NCI-H526 treated with DMSO at 0.1 percent for 48 hours (cell line): ENCODE measurements at regions not wholly inside any gene's neighbourhood (a gene's known extent, or its start where the extent isn't known, plus 50 kb on each side); places are given as distances from the start of the nearest gene placed in this dataset.
"Not testable (repeated sequence)": the region's sequence is repeated elsewhere in the genome, so short reads cannot be mapped to it uniquely, and the experiment has no call there.

ENCODE experiments used
- DNase-seq: peaks from one replicate; lab custom pipeline; 2025; lab: John Stamatoyannopoulos, UW

DNA sequence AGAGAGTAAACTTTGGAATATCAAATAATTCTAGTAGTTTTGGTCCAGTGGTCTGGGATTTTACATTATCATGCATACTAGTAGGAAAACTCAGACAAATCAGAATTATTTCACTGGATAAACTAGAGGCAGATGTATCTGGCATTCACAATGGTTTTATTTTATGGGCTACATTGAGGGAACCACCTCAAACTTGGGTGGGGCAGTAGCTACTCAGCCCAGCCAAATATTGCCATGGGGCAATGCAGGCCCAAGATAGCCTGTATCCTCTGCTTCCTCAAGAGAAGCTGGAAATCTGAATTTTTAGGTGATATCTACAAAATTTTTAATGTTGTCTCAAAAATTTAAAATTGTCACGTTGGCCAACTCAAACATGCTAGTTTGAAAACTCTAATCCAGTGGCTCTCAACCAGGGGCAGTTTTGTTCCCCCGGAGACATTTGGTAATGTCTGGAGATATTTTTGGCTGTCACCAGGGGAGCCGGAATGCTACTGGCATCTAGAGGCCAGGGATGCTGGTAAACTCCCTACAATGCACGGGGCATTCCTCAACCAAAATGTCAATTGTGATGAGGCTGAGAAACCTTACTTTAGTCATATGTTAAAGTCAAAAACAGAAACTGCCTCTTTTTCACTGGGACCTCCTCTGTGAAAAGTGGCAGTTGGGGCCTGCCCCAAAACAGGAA is 172.8 kb upstream of the SPRED2 start:
- DNase-seq: no peak

DNA sequence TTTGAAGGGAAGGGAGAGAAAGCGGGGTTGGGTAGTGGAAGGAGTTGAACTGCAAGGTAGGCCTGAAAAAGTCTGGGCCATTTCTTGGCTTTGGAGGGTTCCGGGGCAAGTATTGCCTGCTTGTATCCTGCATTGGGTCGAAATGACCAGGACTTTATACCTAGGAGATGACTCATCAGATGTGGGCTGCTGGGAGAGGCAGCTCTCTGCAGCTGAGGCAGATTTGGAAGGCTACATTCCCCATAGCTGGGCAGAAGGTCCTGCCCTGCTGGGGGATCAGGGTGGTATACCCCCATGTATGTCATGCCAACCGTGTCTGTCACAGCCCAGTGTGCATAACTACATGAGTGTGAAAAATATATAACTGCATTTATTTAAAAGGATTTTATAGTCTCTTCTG is 171.8 kb upstream of the SPRED2 start:
- no peak for DNase-seq

DNA sequence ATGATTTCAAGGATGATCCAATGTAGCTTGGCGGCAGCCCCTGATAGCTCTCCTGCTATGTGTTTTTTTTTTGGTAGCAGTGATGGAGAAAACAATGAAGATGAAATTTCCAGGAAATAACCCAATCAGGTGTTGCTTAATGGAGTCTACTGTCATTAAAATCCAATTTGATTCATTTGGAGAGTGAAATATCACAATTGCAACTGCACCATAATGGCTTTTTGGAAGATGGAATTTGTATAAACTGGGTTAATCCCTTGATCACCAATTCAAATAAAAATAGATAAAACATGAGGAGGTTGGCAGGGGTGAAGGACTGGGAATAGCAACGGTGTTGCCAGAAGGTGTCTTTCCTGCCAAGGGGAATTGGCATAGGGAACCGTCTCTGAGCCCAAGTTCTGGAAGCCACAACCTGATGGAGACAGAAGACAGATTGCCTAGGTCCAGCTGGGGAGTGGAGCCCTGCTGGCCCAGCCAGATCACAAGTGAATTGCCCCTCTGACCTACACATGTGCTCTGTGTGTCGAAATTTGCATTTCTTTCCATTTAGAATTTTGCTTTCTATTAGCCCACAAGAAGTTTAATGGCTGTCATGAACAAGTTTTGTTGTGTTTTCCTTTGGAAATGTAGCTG is 170.3 kb upstream of the SPRED2 start:
- DNase-seq: no peak

DNA sequence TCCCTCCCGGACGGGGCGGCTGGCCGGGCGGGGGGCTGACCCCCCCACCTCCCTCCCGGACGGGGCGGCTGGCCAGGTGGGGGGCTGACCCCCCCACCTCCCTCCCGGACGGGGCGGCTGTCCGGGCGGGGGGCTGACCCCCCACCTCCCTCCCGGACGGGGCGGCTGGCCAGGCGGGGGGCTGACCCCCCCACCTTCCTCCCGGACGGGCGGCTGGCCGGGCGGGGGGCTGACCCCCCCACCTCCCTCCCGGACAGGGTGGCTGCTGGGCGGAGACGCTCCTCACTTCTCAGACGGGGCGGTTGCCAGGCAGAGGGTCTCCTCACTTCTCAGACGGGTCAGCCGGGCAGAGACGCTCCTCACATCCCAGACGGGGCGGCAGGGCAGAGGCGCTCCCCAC is 168.5 kb upstream of the SPRED2 start:
- DNase-seq: not testable (repeated sequence)

DNA sequence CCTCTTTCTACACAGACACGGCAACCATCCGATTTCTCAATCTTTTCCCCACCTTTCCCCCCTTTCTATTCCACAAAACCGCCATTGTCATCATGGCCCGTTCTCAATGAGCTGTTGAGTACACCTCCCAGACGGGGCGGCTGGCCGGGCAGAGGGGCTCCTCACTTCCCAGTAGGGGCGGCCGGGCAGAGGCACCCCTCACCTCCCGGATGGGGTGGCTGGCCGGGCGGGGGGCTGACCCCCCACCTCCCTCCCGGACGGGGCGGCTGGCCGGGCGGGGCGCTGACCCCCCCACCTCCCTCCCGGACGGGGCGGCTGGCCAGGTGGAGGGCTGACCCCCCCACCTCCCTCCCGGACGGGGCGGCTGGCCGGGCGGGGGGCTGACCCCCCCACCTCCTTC is 168.0 kb upstream of the SPRED2 start:
- not testable (repeated sequence) for DNase-seq

DNA sequence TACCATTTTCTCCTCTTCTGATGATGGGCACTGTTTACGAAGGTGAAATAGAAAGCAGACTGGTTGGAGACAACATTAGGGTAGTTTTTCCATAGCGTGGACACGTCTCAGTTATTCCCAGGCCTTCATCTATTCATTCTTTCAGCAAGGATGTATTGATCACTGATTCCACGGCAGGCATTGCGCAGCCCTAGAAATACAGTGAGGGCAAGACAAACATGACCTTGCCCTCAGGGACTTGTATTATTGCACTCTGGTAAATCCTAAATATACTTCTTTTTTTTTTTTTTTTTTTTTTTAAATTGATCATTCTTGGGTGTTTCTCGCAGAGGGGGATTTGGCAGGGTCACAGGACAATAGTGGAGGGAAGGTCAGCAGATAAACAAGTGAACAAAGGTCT is 167.3 kb upstream of the SPRED2 start:
- DNase-seq: no peak

DNA sequence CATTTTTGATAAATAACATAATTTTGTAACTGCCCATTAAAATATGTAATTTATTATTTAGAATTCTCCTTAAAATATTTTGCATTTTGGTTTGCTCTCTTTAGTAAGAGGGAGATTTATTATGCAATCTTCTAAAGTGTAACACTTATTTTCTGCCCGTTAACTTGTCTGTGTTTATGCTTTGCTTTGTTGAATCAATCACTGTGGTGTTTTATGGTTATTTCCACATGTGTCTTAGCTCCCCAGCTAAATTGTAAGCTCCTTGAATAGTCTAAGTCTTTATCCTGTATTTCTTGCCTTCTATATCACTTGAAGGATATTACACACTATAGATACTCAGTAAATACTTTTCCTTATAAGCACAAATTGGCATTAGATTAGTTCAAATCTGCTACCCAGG is 166.6 kb upstream of the SPRED2 start:
- no peak for DNase-seq

DNA sequence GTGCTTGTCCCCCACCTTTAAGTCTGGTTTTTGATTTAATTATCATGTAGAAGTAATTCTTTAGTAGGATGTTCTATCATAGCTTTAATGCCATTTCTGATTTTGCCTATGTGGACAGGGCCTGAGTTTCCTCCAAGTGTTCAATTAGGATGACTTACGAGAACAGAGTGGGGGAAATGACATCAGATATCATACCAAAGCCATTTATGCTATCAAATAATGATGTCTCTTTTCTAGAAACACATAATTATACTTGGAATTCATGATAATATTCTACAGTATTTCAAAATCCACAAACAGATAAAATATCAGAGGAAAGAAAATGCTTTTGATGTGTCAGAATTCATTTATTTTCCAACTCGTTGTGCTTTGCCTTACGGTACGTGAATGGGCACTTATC is 165.9 kb upstream of the SPRED2 start:
- no peak for DNase-seq

DNA sequence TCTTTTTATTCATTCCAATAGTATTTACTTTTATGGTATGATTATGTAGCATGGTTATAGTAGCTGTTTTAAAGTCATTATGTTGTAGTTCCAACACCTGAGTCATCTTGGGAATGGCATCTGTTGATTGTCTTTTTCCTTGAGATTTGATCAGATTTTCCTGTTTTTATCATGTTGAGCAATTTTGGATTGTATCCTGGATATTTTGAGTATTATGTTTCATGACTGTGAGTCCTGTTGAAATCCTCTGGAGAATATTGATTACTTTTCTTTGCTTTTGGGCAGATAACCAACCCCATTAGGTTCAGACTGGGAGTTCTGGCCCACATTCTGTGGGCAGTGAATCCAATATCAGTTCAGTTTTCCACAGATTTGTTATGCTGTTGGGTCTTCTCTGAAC is 163.2 kb upstream of the SPRED2 start:
- DNase-seq: no peak

DNA sequence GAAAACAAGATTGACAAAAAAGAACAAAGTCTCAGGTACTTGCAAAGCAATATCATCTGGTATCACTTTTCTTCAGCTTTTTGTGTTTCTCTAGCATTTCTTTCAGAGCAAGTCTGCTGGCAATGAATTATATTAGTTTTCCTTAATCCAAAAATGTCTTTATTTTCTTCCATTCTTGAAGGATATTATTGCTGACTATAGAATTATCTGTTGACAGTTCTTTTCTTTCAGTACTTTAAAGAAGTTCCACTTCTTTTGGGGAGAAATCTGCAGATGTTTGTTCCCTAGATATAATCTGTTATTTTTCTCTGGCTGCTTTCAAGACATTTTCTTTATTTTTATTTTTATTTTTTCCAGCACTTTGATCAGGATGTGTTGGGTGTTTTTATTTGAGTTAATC is 161.8 kb upstream of the SPRED2 start:
- DNase-seq: no peak

DNA sequence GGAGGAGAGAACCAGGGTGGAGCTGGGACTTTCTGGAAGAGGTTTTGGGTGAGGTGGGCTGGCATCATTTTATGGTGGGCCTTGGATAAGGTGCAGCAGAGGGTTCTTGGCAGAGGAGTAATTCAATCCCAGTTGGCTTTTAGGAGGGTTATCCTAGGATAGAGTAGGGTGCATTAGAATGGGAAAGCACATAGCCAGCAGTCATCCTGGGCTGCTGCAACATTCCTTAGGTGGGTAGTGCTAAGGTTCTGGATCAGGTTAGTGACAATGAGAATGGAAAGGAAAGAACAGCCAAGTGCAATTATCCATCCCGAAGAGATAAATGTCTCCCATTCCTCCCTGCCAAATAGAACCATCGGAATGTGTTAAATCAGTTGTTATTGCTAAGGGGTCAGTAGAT is 157.3 kb upstream of the SPRED2 start:
- no peak for DNase-seq

DNA sequence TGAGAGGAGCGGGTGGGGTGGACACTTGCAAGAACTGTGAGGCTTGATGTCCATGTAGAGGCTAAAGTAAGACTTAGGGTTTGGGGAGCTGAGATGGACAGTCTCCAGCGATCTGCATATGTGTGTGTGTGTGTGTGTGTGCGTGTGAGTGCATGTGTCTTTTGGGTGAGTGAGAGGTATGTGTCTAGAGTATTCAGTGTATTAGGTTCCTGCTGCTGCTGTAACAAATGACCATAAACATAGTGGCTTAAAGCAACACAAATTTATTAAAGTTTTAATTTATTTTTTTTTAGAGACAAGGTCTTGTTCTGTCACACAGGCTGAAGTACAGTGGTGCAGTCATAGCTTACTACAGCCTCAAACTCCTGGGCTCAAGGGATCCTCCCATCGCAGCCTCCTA is 155.4 kb upstream of the SPRED2 start:
- DNase-seq: no peak

DNA sequence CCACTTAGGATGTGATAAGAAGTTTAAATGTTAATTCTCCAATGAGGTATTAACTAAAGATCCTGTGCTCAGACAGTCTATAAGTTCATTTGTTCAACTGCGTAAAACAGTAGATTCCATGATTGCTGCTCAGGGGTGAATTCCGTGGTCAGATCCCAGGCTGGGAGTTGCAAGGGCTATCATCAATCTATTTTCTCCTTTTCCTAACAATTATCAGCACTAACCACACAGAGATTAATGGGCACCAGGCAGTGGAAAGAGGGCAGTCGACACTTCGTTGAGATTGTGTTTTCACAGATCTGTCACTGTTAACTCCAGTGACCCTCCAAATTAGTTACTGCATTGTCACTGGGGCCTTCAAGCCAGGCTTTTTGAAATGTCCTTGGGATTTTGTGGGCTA is 154.1 kb upstream of the SPRED2 start:
- no peak for DNase-seq

DNA sequence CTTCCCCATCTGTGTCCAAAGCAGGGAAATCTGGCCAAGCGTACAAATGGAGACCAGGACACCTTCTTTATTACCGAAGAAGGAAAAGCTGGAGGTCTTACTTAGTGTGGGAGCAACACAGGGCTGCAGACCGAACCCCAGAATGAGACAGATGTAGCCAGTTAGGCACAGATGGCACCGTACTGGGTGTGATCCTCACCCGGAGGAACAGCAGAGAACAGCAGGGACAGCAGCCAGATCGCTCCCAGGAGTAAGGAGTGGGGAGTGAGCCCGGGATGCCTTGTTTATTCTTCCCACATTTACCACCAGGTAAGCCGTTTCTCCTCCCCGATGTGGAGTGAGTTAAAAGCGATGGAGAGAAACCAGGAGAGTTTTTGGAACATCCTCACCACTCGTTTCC is 150.7 kb upstream of the SPRED2 start:
- no peak for DNase-seq

DNA sequence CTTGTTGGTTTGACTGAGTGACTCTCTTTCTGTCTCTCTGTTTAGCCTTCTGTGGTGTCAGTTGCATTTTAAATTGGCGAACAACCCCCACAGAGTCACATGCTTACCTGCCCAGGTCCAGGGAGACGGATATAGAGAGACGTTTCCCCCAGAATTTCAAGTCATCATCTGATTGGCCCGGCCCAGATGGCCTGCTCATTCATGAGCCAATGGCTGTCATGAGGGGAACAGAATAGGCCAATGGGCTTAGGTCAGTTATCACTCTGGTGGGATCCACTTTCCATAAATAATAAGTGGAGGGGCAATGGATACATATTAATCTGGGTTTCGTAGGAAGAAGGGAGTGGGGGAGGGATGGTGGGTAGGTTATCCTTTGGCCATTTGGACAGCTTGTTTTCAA is 150.0 kb upstream of the SPRED2 start:
- no peak for DNase-seq

DNA sequence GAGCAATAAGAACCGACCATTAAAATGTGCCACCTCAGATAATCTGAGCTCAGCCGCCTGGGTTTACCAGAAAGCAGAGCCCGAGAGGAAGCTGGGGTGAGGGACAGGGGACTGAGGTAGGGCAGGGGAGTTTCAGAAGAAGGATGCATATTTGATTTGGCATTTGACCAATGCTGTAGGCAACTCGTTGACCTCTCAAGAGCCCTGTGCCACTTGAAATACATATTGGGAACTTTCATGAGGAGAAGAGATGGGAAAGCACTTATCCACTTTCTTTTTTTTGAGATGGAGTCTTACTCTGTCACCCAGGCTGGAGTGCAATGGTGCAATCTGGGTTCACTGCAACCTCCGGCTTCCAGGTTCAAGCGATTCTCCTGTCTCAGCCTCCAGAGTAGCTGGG is 148.4 kb upstream of the SPRED2 start:
- no peak for DNase-seq

DNA sequence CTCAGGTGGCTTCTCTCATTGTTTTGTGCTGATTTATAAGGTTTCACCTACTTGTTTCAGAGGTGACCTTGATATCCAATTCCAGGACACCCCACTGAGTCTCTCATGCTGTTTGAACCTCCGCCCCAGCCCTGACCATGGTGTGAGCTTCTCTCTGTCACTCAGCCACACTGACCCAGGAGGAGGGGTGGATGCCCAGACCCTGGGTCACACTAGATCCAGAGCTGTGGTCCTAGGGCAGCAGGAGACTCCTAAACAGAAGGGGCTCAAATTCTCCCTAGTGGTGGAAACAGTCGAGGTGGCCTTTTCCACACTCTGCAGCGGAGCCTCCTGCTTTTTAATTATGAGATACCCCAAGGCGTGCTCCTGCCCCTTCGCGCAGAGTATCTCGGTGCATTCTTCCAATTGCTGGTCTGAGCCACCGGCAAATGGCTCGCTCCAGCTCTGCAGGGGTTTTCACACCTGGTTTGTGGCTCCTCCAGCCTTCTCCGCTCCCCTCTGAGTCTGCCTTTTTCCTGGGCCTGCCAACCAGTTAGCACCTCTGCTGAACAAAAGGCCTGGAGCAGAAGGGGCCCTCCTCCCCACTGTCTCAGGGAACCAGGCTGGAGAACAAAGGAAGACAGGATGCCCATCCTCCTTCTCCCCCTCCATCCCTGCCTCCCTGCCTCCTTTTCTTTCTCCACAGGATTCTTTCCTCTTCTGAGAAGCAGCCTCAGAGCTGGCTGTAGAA is 147.3 kb upstream of the SPRED2 start:
- no peak for DNase-seq

DNA sequence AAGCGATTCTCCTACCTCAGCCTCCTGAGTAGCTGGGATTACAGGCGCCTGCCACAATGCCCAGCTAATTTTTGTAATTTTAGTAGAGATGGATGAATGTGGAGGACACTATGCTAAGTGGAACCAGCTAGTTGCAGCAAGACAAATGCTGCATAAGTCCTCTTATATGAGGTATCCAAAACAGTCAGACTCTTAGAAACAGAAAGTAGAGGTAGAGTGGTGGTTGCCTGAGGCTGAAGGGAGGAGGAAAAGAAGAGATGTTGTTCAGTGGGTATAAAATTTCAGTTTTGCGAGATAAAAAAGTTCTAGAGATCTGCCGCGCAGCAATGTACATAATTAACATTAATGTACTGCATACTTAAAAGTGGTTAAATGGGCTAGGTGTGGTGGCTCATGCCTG is 145.3 kb upstream of the SPRED2 start:
- no peak for DNase-seq

DNA sequence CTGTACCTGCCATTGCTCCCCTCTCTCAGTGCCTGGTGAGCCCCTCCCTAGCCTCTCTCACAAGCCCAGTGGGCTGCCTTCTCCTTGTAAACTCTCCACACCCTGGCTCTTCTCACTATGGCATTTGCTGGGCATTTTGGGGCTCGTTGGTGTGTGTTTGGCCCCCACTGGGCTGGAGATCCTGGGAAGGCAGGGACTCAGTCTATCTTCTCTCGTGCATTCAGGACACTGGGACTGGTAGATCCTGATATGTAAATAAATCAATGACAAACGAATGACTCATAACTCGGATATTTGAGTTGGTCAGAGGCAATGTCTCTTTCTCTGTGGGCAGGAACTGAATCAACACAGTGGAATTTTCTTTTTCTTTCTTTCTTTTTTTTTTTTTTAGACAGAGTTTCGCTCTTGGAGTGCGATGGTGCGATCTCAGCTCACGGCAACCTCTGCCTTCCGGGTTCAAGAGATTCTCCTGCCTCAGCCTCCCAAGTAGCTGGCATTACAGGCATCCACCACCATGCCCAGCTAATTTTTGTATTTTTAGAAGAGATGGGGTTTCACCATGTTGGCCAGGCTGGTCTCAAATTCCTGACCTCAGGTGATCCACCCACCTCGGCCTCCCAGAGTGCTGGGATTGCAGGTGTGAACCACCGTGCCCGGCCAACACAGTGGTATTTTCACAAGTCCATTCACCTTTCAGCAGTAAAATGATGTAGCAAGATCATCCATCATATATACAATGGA is 144.6 kb upstream of the SPRED2 start:
- DNase-seq: no peak

DNA sequence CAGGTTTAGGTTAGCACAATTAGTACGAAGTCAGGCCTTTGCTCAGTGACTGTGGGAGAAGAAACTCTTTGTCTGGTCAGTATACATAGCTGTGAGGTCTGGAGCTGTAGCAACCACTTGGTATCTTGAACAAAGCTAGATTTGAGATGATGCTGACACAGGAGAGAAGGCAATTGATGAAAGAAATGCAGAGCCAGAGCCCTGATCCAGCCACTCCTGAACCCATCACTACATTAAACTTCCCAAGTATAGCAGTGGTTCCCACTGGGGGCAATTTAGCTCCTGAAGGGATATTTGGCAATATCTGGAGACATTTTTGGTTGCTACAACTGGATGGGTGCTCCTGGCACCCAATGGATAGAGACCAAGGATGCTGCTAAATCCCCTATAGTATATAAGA is 143.9 kb upstream of the SPRED2 start:
- no peak for DNase-seq

DNA sequence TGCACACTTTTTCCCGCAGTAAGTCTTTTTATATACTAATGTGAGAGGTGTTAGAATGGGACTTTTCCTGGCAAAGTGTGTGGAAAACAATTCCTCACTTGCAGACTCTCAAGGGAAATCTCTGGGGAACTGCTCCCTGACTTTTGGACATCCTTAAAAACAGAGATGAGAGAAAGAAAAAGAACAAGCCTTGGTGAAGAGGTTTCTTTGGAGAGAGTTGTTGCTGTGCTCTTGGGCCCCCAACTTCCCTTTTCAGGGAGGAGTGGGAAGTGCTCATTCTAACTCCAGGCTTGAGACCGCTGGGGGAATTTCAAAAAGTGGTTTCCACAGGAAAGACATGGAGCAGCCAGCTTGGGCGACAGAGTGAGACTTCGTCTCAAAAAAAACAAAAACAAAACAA is 142.6 kb upstream of the SPRED2 start:
- DNase-seq: no peak

DNA sequence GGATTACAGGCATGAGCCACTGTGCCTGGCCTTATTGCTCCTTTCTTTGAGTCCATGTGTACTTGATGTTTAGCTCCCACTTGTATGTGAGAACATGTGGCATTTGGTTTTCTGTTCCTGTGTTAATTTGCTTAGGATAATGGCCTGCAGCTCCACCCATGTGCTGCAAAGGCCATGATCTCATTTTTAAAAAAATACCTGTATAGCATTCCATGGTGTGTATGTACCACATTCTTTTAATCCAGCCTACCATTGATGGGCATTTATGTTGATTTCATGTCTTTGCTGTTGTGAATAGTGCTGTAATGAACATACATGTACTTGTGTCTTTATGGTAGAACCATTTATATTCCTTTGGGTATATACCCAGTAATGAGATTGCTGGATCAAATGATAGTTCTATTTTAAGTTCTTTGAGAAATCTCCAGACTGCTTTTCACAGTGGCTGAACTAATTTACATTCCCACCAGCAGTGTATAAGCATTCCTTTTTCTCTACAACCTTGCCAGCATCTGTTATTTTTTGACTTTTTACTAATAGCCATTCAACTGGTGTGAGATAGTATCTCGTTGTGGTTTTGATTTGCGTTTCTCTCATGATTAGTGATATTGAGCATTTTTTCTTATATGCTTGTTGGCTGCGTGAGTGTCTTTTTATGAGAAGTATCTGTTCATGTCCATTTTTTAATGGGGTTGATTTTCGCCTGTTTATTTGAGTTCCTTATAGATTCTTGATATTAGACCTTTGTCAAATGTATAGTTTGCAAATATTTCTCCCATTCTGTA is 136.4 kb upstream of the SPRED2 start:
- peak; percentile 7 for DNase-seq
